Stimulated activated CD8-positive, alpha-beta memory T cell treated with anti-CD3 and anti-CD28 coated beads, Interleukin-4, amount 100 ng/mL, for 48 hours (primary cell): ENCODE measurements at regions not wholly inside any gene's neighbourhood (a gene's known extent, or its start where the extent isn't known, plus 50 kb on each side); places are given as distances from the start of the nearest gene placed in this dataset.
"Not testable (repeated sequence)": the region's sequence is repeated elsewhere in the genome, so short reads cannot be mapped to it uniquely, and the experiment has no call there.

Source experiments
- DNase-seq: peaks from one replicate; pipeline ENCODE4 v3.0.0-alpha.2; 2020

DNA sequence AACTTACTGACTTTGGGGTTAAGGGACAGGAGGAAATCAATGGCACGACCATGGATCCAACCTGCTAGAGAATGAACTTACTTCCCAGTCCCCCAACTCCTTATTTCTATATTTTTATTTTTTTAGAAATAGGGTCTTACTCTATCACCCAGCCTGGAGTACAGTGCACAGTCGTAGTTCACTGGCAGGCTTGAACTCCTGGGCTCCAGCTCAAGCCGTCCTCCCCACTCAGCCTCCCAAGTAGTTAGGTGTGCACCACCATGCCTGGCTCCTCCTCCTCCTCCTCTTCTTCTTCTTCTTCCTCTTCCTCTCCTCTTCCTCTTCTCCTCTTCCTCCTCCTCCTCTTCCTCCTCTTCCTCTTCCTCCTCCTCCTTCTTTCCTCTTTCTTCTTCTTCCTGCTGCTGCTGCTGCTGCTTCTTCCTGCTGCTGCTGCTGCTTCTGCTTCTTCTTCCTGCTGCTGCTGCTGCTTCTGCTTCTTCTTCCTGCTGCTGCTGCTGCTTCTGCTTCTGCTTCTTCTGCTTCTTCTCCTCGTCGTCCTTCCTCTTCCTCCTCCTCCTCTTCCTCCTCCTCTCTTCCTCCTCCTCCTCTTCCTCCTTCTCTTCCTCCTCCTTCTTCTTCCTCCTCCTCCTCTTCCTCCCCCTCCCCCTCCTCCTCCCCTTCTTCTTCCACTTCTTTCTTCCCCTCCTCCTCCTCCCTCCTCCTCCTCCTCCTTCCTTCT, 390.1 kb upstream of the RGS6 start:
- no peak for DNase-seq

DNA sequence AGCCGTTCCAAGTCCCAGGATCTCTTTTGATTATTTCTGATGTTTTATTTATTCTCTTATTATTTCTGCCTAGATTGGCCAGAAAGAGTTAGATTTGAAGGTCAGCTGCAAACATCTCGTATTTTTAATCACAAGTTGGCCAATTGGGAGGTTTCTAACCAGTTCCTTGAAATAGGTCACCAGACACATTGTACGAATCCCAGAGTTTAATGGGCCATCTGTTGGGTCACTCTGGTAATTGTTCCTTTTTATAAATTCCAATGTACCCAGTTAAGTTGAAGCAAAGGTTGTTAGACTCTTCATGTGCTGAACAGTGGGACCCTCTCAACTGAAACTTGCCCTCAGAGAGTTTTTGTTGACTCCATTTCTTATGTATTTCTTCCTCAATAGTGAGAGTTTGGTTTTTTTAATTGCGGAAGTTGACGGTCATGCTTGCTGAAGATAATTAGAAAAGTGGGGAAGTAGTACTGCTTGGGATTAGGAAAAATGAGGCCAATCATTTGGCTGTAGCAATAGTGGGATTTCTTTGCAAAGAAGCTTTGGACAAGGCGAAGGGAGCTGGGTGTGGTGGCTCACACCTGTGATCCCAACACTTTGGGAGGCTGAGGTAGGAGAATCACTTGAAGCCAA, 382.7 kb upstream of the RGS6 start:
- no peak for DNase-seq

DNA sequence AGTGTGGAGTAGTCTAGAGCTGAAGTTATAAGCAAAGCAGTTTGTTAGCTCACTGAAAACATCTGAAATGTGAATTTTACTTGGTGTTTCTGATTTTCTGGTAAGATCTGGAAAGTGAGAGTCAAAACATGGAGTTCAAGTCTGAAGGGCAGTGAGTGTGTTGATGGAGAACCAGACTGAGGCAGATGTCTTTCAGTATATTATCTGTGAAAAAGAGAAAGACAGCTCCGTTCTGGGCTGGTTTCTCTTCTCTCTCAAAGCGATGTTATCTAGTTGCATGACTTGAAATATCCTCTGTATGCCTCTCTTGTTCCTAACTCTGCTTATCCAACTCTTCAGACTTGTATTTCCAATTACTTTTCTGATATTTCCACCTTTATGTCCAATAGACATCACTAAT, 381.9 kb upstream of the RGS6 start:
- no peak for DNase-seq

DNA sequence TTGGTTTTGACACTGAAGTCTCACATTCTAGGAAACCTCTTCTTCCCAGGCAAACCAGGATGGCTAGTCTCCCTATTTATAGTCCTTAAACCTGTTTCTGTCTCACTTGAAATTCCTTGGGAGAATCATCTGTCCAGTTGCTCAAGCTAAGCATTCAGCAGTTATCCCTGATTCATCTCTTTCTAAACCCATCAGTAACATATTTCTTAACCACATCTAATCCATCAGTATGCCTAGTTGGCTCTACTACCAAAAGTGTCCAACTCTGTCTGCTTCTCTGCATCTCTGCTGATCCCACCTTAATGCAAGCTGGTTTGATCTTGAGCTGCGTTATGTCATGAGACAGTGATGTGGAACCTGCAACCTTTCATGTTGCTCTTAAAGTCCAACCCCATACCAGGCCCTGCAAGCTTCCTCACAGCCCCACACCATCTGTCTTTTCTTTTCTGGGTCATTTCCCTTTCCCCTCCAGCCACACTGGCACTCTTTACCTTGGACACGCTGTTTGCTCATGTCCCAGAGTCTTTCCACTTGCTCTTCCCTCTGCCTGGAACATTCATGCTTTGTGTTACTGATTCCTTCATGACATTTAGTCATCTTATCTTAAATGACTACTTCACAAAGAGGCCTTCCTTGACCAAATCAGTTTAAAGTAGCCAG, 380.8 kb upstream of the RGS6 start:
- DNase-seq = no peak

DNA sequence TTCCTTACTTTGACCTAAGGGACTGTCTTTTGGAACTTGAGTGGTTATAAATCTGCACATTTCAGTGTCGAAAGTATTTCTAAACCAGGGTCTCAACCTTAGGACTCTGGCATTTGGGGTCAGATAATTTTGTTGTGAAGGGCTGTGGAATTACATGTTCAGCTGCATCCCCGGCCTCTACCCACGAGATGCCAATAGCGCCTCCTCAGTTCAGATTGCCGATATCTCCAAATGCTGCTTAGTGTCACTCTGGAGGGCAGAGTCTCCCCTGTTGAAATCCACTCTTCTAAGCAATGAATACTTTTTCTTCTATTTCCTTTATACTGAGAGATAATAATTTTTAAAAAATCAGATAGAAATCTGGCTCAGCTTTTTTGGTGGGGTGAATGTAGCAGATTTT, 379.4 kb upstream of the RGS6 start:
- no peak for DNase-seq

DNA sequence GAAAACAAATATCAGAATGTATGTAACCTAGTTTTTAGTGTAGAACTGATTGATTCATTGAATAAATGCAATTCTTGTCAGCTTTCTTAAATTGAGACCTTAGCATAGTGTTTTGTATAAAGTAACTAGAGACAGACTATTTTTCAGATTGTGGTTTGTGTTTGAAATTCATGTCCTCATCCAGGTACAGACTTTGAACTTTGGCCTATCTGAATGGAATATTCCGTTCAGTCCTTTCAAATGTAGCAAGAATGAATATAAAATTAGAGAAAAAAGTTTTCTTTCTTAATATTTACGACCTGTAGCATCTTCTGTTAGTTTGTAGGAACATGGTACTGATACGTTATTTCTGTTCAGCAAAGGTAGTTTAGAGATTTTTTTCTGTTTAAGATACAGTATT, 378.4 kb upstream of the RGS6 start:
- no peak for DNase-seq

DNA sequence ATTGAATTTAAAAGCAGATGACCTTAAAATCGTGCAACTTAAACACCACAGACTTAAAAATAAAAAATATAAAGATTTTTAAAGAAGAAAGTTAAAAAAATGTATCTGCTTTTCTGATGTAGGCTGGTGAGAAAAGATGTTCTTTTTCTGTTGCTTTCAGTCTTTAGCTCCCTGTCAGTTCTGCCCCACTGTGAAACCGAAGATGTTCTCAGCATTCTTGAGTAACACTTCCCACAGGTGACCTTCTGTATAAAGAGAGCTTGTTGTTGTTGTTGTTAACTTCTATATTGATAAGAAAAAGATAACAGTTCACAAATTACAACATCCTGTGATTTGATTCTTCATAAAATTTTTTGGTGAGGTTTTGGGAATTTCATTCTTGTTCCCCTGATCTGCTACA, 377.9 kb upstream of the RGS6 start:
- DNase-seq = no peak

DNA sequence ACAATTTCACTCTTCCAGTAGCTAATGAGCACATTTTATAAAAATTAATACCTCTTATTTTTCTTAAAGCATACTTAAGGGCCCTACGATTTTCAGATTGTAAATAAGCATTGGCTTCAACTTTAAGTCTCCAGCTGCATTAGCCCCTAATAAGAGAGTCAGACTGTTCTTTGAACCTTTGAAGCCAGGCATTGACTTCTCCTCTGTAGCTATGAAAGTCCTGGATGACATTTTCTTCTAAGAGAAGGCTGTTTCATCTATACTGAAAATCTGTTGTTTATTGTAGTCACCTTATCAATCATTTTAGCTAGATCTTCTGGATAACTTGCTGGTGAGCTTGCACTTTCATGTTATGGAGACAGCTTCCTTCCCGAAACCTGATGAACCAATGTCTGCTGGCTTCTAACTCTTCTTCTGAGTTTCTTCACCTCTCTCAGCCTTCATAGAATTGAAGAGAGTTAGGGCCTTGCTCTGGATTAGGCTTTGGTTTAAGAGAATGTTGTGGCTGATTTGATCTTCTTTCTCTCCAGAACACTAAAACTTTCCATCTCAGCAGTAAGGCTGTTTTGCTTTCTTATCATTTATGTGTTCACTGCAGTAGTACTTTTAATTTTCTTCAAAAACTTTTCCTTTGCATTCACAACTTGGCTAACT, 377.1 kb upstream of the RGS6 start:
- no peak for DNase-seq

DNA sequence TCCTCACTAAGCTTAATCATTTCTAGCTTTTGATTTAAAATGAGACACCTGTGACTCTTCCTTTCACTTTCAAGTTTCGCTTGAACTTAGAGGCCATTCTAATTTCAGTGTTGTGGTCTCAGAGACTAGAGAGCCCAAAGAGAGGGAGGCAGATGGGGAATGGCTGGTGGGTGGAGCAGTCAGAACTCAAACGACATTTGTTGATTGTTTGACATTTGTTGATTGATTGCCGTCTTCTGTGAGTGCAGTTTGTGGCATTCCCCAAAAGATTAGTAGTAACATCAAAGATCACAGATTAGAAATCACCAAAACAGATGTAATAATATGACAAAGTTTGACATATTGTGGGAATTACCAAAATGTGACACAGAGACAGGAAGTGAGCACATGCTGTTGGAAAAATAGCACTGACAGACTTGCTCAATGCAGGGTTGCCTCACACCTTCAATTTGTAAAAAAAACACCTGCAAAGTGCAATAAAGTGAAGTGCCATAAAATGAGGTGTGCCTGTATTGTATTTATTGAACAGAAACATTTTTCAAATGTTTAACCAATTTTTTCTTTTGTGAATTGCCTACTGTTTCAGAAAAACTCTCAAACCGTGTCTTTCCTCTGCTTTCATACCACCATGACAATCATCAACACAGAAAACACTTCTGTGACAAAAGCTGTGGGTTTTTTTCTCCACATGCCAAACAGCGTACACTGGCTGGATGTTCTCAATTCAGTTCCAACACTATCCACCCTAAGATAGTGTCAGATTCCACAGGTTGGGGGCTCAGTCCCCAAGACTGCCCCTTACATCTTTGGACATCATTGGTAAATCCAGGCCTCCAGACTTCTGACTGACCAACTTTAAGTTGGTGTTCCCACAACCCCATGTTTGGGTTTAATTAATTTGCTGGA, 376.3 kb upstream of the RGS6 start:
- DNase-seq = peak; percentile 73

DNA sequence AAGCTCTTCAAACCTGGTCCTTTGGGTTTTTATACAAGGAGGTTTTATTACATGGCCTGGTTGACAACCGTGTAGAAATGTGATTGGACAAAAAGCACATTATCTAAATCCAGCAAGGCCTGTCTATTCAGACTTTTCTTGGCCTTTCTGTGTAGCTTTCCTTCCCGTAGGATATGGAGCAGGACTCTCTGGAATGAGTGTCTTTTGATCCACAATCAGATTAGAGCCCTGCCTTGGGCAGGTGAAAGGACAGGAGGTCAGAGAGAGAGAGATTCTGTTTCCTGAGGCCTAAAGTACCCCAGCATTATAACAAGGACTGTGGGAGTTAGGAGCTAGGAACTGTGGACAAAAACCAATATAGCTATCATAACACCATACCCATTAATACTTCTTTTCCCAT, 375.5 kb upstream of the RGS6 start:
- DNase-seq = no peak

DNA sequence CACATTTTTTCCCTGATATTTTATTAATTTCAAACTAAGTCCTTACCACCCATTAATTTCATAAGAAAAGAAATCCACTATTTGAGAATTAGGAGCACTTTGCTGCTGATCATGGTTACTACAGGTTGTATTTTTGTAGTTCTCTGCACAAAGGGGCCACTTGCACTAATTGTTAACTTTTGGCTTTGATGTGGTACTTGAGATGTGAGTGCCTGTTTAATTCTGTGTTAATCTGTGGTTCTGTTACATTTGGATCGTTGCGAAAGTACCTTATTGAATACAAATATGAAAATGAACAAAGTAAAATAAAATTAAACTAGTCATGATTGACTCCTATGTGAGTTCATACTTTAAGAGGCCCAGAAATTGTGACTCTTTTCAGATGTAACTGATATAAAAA, 374.9 kb upstream of the RGS6 start:
- DNase-seq = no peak

DNA sequence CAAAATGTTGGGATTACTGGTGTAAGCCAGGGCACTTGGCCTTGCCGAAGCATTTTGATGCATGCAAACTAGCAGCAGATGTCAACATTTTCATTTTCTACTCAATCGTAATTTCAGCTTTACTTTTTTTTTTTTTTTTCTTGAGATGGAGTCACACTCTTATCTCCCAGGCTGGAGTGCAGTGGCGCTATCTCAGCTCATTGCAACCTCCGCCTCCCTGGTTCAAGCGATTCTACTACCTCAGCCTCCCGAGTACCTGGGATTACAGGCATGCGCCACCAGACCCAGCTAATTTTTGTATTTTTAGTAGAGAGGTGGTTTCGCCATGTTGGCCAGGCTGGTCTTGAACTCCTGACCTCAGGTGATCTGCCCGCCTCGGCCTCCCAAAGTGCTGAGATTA, 373.3 kb upstream of the RGS6 start:
- DNase-seq = not testable (repeated sequence)

DNA sequence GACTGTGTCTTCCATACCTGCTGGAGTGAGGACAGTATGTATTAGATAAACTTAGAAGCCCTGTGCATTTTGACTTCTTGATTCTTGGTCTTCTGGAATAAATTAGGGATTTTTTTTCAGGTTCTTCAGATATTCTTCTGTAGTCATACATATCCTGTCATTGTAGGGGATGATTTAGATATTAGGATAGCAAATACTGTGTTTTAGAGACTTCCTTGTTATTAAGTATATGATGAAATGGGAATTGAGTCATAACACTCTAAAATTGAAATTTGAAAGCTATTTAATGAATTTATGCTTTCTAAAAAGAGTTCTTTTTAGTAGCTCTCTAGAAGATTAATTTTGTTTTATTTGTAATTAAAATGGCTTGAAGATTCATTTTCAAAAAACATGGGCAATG, 371.5 kb upstream of the RGS6 start:
- DNase-seq = no peak

DNA sequence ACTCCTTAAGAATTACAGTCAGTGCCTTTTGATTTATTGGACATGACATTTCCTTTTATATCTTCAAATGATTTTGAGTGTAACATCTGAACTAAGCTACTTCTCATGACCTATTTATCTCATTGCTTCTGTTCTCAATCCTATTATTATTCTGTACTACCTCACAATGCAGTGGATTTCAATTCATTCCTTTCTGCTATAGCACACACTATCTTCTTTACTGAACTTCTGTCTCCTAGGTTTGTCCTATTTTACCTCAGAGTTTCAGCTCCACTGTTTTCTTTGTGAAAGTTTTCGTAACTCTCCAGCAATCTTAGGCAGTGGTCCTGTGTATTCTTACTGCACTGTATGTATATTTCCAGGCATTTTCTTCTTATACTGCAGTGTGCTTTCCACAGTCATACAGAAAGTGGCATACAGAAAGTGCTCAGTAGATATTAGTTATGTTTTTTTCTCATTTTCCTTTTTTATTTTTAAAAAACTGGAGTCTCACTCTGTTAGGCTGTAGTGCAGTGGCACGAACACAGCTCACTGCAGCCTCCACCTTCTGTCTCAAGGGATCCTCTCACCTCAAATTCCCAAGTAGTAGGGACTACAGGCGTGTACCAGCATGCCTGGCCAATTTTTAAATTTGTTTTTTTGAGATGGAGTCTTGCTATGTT, 368.6 kb upstream of the RGS6 start:
- no peak for DNase-seq

DNA sequence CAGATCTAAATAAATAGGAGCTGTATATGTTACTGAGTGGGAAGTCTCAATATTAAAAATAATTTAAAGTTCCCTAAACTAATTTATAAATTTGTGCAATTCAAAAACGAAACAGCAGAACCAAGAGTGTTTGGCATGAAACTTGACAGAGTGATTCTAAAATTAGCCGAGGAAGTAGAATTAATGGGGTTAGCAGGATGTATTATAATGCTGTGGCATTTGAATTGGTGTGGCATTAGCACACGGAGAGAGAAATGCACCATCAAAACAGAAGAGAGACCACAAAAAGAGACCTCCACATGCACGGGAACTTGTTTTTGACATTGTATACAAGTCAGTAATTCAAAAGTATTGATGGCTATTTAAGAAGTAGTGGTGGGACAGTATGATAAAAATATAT, 366.0 kb upstream of the RGS6 start:
- no peak for DNase-seq

DNA sequence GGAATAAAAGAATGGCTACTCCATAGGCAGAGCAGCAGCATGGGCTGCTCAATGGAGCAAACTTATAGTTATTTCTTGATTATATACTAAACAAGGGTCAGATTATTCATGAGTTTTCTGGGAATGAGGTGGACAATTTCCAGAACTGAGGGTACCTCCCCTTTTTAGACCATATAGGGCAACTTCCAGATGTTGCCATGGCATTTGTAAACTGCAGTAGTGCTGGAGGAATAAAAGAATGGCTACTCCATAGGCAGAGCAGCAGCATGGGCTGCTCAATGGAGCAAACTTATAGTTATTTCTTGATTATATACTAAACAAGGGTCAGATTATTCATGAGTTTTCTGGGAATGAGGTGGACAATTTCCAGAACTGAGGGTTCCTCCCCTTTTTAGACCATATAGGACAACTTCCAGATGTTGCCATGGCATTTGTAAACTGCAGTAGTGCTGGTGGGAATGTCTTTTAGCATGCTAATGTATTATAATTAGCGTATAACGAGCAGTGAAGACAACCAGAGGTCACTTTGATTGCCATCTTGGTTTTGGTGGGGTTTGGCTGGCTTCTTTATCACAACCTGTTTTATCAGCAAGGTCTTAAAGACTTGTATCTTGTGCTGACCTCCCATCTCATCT, 364.6 kb upstream of the RGS6 start:
- not testable (repeated sequence) for DNase-seq

DNA sequence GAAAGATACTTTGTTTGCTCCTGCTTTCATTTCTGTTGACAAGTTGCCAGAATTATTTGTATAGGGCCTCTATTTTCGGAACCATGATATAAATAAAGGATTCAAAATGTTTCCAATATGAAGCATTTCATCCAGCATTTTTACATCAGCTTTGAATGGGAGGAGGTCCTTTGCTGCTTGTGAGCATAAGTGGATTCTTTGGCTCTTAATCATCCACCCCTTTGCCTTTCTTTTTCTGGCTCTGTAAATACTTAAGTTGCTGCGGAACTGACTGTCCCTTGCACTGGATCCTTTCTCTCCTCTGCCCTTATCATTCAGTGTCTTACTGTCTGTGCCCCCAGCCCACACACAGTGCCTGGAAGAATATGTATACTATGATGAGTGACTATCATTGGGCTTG, 357.3 kb upstream of the RGS6 start:
- DNase-seq = no peak

DNA sequence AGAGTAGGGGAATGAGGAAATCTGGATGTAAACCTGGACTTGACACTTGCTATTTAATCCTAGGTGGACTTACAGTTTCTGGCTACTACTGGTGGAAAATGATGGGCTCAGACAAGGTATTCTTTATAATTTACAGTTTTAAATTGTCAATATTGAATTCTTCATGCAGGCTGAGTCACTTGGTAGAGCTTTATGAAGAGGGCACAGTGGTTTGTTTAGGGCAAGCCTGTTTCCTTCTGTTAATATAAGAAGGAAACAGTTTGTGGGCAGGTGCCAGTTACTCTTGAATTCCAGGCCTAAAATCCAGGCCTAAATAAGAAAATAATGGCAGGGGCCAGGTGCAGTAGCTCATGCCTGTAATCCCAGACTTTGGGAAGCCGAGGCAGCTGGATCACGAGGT, 355.8 kb upstream of the RGS6 start:
- DNase-seq = no peak

DNA sequence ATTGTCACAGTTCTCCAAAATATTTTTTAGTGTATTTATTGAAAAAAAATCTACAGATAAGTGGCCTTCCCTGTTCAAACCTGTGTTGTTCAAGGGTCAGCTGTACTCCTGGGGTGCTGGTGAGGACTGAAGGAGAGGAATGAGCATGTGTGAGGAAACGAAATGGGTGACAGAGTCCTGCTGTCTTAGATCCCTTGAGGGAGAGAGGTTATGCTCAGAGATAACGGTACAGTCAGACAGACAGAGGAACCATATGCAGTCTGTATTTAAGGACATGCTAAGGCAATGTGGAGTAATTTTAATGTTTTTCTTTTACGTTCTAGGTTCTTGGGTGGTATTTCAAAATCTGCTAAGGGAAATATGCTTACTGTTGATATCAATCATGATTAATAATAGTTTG, 352.9 kb upstream of the RGS6 start:
- no peak for DNase-seq

DNA sequence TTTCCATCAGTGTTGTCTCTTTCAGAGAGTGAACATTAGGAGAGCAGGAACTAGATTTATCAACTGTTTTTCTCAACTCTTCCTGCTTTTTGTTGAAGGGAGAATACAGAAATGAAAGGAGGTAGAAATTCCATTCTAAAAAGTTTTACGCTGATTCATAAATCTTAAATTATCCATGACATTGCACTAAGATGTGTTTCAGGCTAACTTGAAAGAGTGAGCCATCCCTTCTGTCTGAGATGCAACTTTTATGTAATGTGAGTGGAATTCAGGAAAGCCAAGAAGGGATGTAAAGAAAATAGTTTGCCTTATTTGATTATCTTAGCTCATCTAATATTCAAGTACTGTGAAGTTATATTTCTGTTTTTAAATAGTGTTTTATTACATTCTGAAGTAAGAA, 349.5 kb upstream of the RGS6 start:
- DNase-seq = no peak

DNA sequence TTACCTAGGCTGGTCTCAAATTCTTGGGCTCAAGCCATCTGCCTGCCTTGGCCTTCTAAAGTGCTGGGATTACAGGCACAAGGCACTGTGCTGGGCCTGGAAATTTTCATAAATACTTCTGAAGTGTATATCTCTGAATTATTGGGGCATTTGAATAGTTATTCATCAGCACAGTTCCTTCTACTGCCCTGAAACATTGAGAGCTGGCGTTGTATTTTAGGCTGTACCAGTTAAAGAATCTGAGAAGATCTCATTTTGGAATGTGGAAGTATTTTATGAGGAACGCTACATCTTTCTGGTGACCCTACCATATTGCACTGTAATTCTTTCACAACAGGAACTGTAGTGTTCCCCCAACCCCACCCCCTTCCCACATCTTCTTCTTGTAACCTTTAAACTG, 349.0 kb upstream of the RGS6 start:
- DNase-seq = no peak

DNA sequence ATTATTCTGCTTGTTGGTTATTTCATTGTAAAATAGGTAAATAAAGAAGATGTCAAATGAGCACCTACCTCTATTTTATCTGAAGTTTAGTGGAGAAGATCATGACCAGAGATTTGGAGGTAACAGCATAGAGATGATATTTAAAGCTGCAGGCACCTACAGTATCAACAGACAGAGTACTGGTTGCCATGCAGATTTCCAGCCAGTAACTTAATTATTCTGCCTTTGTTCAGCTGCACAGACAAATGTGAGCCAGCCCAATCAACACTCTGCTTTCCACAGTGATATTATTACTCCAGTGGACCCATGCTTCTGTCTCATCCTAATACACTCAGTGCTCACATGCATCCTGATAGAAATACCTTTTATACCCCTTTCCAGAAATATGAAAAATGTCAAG, 348.5 kb upstream of the RGS6 start:
- DNase-seq = no peak
